GM19395 (cell line): ENCODE measurements at regions not wholly inside any gene's neighbourhood (a gene's known extent, or its start where the extent isn't known, plus 50 kb on each side); places are given as distances from the start of the nearest gene placed in this dataset.
"Not testable (repeated sequence)": the region's sequence is repeated elsewhere in the genome, so short reads cannot be mapped to it uniquely, and the experiment has no call there.

Source experiments
- ATAC-seq: cut with Tn5 transposase; IDR thresholded peaks from one replicate; pipeline ENCODE4 v1.9.1; 2021; ENCODE audit warnings: mild to moderate bottlenecking, moderate library complexity; ENCODE audit not compliant: unreplicated experiment

DNA sequence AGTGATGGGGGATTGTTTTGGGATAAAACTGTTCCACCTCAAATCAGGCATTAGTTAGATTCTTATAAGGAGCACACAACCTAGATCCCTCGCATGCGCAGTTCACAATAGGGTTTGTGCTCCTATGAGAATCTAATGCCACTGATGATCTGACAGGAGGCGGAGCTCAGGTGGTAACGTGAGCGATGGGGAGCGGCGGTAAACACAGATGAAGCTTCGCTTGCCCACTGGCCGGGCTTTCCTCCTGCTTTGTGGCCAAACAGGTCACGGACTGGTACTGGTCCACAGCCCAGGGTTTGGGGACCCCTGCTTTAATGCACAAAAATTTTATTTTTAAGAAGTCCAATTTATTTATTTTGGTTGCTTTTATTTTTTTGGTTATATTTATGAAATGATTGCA is 238.8 kb downstream of the AACS start:
- no peak for ATAC-seq

DNA sequence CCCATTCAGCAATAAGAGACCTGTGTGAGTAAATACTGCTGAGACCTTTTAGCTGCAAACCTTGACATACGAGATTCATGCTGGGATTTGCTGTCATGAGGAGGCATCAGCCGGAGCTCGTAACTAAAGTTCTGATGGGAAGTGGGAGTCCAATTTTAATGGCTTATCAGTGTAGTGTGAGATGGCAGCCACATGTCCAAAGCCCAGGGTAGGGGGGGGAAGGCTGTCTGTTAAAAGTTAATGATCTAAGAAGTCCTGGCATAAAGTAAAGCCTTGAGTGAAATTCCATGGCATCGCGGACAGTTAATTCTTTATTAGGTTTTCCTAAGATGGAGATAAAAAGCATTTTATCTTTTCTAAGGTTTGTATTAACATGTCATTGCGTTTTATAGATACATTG is 240.0 kb downstream of the AACS start:
- no peak for ATAC-seq

DNA sequence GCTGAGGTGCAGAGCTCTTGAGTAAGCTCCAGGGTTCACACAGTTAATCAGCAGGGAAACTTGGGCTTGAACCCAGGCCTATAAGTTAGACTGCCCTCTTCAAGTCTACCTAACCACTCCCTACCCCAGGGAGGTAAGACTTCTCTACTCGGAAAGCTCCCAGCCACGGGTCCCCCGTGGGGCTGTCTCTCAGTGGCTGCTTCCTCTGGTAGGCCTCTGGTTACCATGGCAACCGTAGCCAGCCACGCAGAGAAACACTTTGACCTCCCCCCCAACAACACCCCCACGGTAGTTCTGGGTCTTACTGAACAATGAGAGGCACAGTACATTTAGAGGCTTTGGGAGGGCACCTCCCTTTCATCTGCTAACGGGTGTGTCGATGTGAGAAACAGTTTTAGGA is 245.2 kb downstream of the AACS start:
- no peak for ATAC-seq

DNA sequence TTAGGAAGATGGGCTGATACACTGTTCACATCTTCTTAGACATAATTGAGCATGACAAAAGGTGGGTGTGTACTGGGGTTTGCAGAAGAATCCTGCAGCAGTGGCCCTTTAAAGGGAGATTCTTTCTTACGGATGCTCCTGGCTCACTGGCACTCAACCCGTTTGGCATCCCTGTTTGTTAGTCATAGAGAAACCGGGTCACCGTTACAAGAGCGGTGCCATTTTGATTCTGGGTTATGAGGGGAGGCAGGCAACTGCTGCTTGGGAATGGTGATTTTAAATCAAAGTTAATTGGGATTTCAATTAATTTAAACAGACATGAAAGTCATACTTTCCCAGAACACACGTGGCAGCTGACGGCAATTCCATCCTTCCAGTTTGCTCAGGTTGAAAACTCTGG is 245.8 kb downstream of the AACS start:
- no peak for ATAC-seq

DNA sequence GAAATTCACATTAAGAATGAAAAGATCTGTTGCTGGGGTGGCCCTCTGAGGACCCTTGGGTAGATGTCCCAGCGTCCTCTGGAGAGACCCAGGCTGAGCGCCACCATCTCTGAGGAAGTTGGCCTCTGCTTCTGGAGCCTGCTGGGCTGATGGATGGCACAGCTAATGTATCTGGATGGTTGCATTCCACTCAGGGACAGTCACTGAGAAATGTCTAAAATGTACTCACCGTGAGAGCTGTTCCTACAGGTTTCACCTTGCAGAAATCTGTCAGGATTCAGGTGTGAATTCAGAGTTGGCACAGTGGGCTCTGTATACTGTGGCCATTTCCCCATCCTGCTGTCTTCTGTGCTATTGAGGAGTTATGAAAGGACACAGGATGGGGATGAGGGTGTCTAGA is 247.2 kb downstream of the AACS start:
- ATAC-seq = no peak

DNA sequence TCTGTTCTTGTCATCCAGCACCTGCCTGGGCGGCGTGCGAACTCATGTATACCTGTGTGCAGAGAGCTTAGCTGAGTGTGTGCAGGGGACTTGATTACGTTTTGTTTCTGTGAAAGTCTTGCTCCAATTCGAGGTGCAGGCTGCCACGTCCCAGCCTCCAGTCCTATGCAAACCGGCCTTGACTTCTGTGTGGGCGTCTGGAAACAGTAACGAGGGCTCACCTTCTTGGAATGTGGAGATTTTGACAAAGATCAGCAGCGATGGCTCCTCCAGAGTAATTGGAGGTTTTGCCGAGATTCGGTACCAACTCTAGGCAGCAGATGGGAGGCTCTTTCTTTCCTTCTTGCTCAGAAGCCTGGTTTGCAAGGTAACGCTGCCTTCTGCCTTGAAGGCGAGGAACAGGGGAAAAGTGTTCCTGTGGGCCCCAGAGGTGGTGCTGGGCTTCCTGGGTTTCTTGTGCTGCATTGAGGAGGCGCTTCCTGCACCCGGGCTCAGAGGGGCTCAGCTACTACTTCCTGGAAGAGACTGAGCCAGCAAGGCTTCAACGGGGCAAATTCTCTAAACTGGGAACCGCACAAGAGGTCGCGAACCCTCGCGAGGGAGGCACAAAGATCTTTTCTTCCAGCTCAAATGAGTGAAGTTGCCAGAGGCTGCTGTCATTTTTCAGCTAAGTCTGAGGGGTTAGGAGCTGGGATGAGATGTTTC is 249.0 kb downstream of the AACS start:
- ATAC-seq = no peak

DNA sequence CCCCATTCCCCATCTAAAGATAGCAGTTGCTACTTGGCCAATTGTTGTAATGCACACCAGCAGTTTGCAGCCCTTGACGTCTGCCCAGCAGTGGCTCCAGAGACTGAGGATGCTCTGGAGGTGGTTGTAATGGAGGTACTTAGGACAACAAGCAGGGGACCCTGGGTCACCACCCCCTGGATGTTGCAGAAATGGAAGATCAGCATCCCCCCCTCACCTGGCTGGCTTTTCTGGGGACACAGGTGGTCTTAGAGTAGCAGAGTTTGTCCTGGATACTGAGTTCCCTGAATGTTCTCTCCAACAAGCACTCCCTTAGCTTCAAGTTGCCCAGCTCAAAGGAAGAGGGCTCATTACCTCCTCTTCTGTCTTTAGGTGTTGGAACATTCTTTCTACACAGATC is 250.5 kb downstream of the AACS start:
- ATAC-seq = no peak

DNA sequence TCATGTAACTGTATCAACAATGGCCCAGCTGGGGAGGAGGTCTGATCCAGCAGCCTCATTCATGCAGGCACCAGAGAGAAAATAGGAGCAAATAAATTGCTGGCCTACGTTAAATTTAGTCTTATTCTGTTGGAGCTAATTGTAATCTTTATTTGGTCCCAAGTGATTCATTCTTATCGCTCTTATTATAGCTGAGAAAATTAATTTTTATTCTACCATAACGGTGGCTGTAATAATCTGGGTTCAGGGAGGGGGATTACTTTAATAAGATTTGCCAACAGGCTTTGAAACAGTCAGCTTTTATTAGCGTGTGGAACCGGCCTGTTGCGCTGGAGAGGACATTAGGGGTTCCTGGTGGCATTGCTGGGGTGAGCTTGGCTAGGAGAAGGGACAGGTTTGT is 254.9 kb downstream of the AACS start:
- no peak for ATAC-seq

DNA sequence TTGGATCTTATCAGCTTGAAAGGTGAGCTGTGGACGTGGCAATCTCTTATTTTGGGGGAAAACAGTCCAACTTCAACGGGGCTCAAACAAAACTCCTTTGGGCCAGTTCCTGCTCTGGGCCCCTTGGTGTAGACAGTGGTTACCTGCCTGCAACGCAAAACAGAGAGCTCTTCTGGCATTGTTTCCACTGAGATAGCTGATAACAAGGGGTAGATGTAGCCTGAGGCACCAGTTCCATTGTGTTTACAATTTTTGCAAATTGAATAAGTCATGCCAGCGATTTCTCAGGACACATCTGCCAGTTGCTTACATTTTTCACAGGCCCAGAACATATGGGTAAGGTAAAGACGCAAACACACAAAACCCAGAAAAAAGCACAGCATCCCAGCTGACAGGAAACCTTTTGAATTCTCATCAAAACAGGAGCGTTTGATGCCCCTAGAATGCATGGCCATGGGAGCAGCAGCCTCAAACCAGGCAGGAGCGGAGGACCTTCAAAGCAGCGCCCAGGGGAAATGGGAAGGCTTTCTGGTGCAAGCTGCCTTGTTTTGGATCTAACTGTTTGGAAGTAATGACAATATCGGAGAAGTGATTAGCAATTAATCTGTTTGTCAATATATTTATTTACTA is 259.7 kb downstream of the AACS start:
- no peak for ATAC-seq

DNA sequence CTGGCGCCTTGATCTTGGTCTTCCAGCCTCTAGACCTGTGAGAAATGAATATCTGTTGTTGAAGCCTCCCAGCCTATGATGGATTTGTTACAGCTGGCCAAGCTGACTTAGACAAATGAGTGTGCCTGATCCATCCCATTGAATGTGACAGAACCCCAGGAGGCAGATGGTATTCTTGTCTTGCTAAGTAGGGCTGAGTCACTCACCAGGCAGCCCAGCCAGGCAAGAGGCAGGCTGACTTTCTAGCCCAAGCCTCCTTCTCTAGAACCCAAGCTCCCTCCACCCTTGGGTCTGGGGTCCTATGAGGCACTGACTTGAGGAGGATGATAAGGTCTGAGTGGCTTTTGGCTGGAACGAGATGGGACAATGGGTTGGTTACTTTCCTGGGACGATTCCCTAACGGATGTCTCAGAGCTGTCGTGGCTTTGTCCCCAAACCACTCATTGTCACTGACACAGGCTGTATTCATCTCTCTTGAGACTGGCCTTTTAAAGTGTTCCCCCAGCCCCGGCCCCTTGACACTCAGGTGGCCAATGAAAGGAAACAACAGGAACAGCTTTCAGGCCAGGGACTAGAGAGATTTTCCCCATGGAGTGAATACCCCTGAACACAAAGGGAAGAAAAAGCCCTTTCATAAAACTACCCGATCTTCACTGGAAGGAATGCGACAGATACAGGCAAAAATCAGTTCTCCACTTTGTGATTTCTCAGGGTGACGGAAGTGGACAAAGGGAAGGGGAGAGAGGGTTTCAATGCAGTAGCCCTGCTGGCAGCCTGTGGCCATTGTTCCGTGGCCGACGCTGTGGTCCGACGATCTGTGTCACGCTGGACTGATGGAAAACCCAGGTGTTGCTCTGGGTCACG is 264.2 kb downstream of the AACS start:
- ATAC-seq = no peak

DNA sequence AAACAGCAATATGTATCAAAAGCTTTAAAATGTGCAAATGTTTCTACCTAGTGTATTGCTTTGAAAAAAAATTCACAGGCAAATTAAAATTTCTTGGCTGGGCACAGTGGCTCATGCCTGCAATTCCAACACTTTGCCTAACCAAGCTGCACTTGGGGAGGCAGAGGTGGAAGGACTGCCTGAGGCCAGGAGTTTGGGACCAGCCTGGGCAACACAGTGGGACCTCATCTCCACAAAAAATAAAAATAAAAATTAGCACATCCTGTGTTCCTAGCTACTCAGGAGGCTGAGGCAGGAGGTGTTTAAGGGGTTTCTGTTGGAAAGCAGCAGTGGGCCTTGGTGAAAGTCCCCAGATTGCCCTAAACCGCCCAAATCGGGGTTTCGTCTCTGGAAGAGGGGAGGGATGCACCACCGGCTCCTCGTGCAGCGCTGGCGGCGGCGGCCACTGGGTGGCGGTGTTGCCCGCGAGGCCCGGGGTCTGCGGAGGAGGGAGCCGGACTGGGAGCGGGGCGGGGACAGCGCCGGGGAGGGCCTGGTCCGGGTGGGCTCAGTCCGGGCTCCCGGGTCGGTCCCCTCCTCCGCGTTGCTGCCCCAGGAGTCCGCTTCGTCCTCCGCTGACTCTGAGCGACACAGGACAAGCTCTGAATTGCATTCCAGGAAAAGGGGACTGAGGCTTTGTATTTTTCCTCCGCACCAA is 265.6 kb downstream of the AACS start:
- peak; percentile 84 for ATAC-seq

DNA sequence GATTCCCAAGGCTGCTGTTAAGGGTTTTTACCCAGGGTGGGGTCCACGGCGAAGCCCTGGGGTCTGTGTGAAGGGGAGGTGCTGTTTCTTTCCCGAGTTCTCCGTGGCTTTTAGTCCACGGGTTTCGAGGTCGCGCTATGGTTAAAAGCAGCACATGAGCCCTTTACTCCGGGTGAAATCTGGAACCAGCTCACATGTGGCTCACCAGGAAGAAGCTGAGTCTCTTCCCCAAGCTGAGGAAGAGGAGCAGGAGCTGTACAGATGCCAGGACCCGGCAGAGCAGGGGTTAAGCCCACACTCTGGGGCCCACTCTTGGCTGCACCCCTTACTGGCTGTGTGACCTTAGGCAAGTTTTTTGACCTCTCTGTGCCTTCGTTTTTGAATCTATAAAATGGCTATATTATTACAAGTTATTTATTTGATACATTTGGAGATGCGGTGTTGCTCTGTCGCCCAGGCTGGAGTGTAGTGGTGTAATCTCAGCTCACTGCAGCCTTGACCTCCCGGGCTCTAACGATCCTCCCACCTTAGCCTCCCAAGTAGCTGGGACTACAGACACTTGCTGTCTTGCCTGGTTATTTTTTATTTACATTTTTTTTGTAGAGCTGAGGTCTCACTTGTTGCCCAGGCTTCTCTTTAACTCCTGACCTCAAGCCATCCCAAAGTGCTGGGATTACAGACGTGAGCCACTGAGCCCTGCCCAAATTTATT is 266.3 kb downstream of the AACS start:
- ATAC-seq = peak; percentile 26

DNA sequence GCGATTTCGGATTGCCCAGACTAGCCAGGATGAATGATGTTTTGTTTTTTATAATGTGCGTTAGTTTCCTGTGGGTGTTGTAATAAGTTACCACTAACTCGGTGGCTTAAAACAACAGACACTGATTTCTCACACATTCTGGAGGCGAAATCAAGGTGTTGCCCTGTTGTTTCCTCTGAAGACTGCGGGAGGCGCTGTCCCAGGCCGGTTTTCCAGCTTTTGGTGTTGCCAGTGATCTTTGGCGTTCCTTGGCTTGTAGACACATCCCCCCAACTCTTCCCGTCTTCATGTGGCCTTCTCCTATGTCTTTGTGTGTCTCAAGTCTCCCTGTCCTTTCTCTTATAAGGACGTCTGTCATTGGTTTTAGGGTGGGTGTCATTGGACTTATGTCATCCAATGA is 267.7 kb downstream of the AACS start:
- ATAC-seq = no peak

DNA sequence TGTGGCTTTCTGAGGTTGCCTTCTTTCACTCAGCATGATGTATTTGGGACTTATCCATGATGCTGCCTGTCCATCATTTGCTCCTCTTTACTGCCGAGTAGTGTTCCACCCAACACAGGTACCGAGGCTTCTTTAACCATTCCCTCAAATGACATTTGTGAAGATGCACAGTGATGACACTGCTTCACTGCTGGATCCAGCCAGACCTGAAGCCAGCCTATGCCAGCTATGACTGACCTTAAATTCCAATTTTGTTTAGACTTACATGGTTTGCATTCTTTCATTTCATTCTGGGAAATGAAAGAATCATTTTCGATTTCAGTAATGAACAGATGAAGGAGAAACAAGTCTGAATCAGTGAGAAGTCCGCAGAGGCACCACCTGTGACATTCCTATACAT is 271.0 kb downstream of the AACS start:
- ATAC-seq = no peak

DNA sequence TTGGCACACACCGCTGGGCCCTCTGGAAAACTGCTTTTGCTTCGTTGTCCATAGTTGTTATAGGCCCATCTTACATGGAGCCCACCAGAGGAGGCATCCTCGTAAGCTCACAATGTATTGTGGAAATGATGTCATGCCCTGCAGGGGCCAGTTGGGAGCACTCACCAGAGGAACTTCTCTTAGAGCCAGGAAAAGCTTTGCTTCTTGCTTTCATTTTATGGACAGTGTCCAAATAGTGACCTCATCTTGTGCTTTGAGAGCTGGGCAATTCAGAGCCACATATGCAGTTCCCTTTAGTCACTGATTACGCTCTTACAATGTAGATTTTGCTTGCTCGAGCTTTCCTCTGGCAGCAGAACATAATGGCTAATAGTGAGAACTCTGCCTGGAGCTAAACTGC is 275.6 kb downstream of the AACS start:
- no peak for ATAC-seq

DNA sequence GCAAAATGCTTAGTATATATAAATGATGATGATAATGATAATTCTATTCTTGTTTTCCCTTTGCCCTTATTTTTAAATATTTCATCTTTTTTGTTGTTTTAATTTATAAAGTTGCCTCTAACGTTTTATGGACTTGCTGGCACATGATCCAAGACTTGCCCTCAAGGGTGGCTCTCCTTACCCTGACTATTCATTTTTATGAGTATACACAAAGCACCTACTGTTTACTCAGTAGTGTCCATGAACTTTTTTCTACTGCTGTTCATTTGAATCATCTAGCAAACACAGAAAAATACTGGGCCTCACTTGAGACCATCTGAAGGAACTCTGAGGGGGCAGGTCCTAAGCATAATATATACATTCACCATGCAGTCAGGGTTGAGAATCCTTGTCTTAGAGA is 276.2 kb downstream of the AACS start:
- ATAC-seq = no peak

DNA sequence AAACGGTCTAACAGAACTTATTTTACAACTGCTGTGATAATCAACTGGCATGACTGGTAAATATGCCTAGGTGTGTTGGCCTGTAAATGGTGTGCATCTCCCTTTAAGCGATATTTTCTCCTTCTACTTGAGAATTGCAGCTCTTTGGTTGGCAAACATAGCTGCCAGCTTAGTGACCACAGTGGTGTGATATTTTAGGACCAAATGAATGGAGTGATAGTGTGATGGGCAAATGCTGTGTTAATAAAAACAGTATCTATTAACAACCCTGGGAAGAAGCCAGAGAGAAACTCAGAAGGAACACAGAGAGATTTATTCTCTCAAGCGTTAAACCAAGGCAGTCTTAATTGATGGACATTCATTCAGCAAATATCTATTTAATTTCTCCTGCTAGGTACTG is 278.4 kb downstream of the AACS start:
- no peak for ATAC-seq

DNA sequence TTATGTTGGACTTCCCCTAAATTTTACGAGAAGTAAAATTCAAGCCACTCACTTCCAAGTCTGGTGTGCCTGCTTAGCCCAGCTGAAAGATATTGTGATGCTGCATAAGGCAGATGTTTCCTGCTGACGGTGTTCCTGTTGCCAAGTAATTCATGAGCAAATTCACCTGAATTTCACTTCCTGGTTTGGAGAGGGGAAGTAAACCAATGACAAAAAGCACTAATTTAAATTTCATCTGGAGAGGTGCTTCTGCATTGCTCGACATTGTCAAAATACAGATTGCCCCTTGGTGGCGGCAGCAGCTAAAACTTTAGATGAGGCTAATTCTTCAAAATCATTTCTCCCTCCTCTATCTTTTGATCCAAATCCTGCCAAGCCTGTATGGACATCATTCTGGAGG is 281.1 kb downstream of the AACS start:
- ATAC-seq = no peak

DNA sequence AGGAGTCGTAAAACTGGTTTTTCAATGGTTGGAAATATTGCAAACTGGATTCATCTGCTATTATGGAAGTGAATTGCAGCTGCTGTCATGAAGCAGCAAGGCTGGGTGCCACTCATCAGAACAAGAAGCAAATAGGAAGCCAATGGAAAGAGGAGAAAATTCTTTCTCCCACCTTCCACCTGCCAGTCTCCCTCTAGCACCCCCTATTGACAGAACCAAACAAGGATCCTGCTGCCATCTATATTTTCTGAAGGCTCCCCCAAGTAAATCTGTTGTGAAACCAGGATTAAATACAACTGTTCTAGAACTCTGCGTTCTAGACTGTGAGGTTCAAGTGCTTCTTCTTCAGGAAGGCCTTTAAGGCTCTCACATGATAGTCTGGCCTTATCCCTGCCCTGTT is 286.6 kb downstream of the AACS start:
- ATAC-seq = no peak

DNA sequence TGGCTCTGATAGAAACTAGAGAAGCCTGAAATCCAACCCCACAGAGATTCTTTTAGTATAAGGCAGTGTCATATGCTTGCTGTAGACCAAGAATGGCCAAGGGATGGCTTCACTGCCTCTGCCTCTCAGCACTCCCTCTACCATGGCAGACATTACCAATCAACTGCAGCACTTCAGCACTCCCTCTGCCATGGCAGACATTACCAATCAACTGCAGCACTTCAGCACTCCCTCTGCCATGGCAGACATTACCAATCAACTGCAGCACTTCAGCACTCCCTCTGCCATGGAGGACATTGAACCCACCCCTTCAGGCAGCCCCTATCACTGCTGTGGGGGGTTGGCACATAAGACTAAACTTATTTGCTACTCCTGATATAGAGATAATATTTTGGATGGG is 287.8 kb downstream of the AACS start:
- ATAC-seq = not testable (repeated sequence)

DNA sequence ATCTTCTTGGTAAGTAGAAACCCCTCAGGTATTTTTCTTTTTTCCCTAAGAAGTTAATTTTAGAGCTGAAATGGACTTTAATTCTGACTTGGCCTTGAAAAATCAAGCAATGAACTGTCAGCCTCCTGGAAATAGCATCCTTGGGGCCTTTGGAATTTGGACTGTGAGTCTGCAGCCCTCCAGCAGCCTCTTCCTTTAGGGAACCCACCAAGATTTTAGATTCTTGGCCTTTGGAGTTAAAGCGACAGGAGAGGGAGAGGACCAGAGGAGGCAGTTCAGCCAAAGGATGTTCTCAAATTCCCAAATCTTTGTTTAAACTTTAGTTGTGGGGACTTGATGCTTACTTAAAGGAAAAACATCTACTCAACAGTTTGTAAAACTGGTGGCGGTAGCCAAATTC is 288.6 kb downstream of the AACS start:
- ATAC-seq = no peak
